ENCODE measurements at regions not wholly inside any gene's neighbourhood (a gene's known extent, or its start where the extent isn't known, plus 50 kb on each side); places are given as distances from the start of the nearest gene placed in this dataset.

DNA sequence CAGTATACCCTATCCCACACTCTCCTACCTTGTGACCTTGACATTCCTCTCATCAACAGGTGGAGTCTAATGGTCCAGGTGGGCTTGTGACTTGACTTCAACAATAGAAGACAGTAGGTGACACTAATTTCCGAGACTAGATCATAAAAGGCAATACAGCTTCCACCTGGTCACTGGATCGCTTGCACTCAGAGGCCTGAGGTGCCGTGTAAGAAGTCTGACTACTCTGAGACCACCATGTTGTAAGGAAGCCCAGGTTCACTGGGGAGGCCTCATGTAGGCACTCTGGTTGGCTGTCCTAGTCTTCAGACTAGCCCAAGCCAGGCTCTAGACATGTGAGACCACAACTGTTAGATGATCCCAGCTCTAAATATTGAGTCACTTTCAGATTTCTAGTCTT lies 370.4 kb downstream of the MID1IP1 start:
- no peaks in the 10 kb centered on the region for H3K9me3 ChIP-seq (replicated peaks; ENCODE audit: control insufficient read depth, low read depth, low read length)
- no peak for DNase-seq
- no peak overlapping the region for H3K27ac ChIP-seq (ENCODE audit: low read length)
- H3K27me3 ChIP-seq (ENCODE audit: control insufficient read depth, insufficient read depth, low read length), result peaks cover 36% of the 10 kb centered on the region
- H3K4me1 ChIP-seq (ENCODE audit: control insufficient read depth, insufficient read depth, low read length), result peaks cover 6% of the 10 kb centered on the region
- 89% methylated on average over 3 of the region's 3 CpGs for WGBS (ENCODE audit: insufficient coverage)
- H3K4me3 ChIP-seq (ENCODE audit: low read length), result no peak overlapping the region
- H3K36me3 ChIP-seq (ENCODE audit: control insufficient read depth, insufficient read depth, low read length), result no peaks in the 10 kb centered on the region

GRCh38 chrX:39174241-39174771 lies 373.0 kb downstream of the MID1IP1 start:
- Histone ChIP-seq H3K4me1 (ENCODE audit: control insufficient read depth, insufficient read depth, low read length) (peaks cover 6% of the 10 kb centered on the region), H3K36me3 (ENCODE audit: control insufficient read depth, insufficient read depth, low read length) (no peaks in the 10 kb centered on the region), H3K27me3 (ENCODE audit: control insufficient read depth, insufficient read depth, low read length) (peaks cover 32% of the 10 kb centered on the region), H3K4me3 (ENCODE audit: low read length) (no peak overlapping the region), H3K27ac (ENCODE audit: low read length) (no peak overlapping the region), H3K9me3 (replicated peaks; ENCODE audit: control insufficient read depth, low read depth, low read length) (no peaks in the 10 kb centered on the region)
- 50% methylated on average over 2 of the region's 5 CpGs for WGBS (ENCODE audit: insufficient coverage)
- DNase-seq, result peak; percentile 25

DNA sequence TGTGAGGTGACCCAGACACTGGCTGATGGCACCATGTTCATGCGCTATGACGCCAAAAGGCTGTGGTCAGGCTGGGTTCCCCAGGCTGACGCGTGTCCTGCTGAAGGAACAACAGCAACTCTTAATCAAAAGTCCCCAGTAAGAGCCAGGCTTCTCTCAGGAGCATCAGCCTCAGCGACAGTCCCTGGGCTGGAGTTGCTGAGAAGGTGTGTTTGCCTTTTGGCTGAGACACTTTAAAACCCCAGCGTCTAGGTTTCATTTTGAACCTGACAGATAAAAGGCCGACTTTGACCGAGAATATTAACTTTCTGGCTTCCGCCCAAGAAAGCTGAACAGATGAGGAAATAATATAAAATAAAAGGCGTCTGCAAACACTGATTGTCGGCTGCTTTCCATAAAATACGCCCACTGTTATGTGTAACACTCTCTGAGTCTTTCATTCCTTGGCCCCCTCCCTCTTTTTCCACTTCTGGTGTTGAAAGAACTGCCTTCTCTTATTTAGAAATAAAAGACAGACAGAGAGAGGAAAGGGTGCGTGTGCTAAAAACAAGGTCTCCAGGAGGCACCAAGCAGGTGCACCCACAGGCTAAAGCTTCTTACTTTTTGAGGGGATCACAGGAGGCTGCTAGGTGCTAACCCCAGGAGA lies 373.6 kb downstream of the MID1IP1 start:
- H3K4me3 ChIP-seq (ENCODE audit: low read length), result no peak overlapping the region
- peaks cover 6% of the 10 kb centered on the region for H3K4me1 ChIP-seq (ENCODE audit: control insufficient read depth, insufficient read depth, low read length)
- H3K36me3 ChIP-seq (ENCODE audit: control insufficient read depth, insufficient read depth, low read length), result no peaks in the 10 kb centered on the region
- H3K27ac ChIP-seq (ENCODE audit: low read length), result no peak overlapping the region
- peak; percentile 76 for DNase-seq
- H3K9me3 ChIP-seq (replicated peaks; ENCODE audit: control insufficient read depth, low read depth, low read length), result no peaks in the 10 kb centered on the region
- WGBS (ENCODE audit: insufficient coverage), result 33% methylated on average over 5 of the region's 13 CpGs
- peaks cover 32% of the 10 kb centered on the region for H3K27me3 ChIP-seq (ENCODE audit: control insufficient read depth, insufficient read depth, low read length)

- no peak for DNase-seq
- WGBS (ENCODE audit: insufficient coverage), result 76% methylated on average over 3 of the region's 6 CpGs
Observed at GRCh38 chrX:39175418-39176057, 374.3 kb downstream of the MID1IP1 start.

GRCh38 chrX:39176105-39176504 lies 374.8 kb downstream of the MID1IP1 start:
- no peaks in the 10 kb centered on the region for H3K36me3 ChIP-seq (ENCODE audit: control insufficient read depth, insufficient read depth, low read length)
- H3K4me1 ChIP-seq (ENCODE audit: control insufficient read depth, insufficient read depth, low read length), result peaks cover 6% of the 10 kb centered on the region
- no peak overlapping the region for H3K4me3 ChIP-seq (ENCODE audit: low read length)
- no peaks in the 10 kb centered on the region for H3K9me3 ChIP-seq (replicated peaks; ENCODE audit: control insufficient read depth, low read depth, low read length)
- WGBS (ENCODE audit: insufficient coverage), result 76% methylated on average over 2 of the region's 4 CpGs
- no peak overlapping the region for H3K27ac ChIP-seq (ENCODE audit: low read length)
- peaks cover 26% of the 10 kb centered on the region for H3K27me3 ChIP-seq (ENCODE audit: control insufficient read depth, insufficient read depth, low read length)
- DNase-seq, result no peak

More at GRCh38 chrX:39175418-39176057, 374.3 kb downstream of the MID1IP1 start:
- Histone ChIP-seq H3K27ac (ENCODE audit: low read length) (no peak overlapping the region), H3K36me3 (ENCODE audit: control insufficient read depth, insufficient read depth, low read length) (no peaks in the 10 kb centered on the region), H3K4me3 (ENCODE audit: low read length) (no peak overlapping the region), H3K27me3 (ENCODE audit: control insufficient read depth, insufficient read depth, low read length) (peaks cover 29% of the 10 kb centered on the region), H3K9me3 (replicated peaks; ENCODE audit: control insufficient read depth, low read depth, low read length) (no peaks in the 10 kb centered on the region), H3K4me1 (ENCODE audit: control insufficient read depth, insufficient read depth, low read length) (peaks cover 6% of the 10 kb centered on the region)

DNA sequence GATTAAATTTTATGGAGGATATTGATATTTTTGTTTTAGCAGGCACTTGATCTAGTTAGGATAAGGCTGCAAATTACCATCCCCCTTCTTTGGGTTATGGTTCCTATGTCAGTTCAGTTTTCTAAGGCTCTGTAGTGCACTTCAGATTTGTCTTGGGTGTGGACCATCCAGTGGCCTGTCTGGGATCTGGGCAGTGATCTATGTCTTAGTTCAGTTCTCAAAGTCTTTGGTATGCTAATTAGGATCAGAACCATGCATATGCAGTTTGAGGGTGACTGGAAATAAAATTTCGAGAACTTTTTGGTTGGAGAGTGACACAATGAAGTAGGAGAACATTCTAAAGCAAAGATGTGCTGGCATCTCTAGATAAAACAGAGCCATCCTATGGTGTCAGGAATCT lies 388.2 kb downstream of the MID1IP1 start:
- Histone ChIP-seq H3K9me3 (replicated peaks; ENCODE audit: control insufficient read depth, low read depth, low read length) (no peaks in the 10 kb centered on the region), H3K27ac (ENCODE audit: low read length) (no peak overlapping the region)
- no CpG with 5 or more reads among the region's 1 CpG for WGBS (ENCODE audit: insufficient coverage)

GRCh38 chrX:39194673-39195072 lies 393.4 kb downstream of the MID1IP1 start:
- DNase-seq, result no peak
- Histone ChIP-seq H3K36me3 (ENCODE audit: control insufficient read depth, insufficient read depth, low read length) (no peaks in the 10 kb centered on the region), H3K27ac (ENCODE audit: low read length) (no peak overlapping the region), H3K4me3 (ENCODE audit: low read length) (no peak overlapping the region), H3K27me3 (ENCODE audit: control insufficient read depth, insufficient read depth, low read length) (peaks cover 20% of the 10 kb centered on the region), H3K9me3 (replicated peaks; ENCODE audit: control insufficient read depth, low read depth, low read length) (no peaks in the 10 kb centered on the region), H3K4me1 (ENCODE audit: control insufficient read depth, insufficient read depth, low read length) (peaks cover 4% of the 10 kb centered on the region)
- WGBS (ENCODE audit: insufficient coverage), result no CpG with 5 or more reads among the region's 3 CpGs

More for the DNA sequence above, 388.2 kb downstream of the MID1IP1 start:
- DNase-seq, result no peak
- H3K4me3 ChIP-seq (ENCODE audit: low read length), result no peak overlapping the region
- no peaks in the 10 kb centered on the region for H3K4me1 ChIP-seq (ENCODE audit: control insufficient read depth, insufficient read depth, low read length)
- no peaks in the 10 kb centered on the region for H3K36me3 ChIP-seq (ENCODE audit: control insufficient read depth, insufficient read depth, low read length)
- peaks cover 5% of the 10 kb centered on the region for H3K27me3 ChIP-seq (ENCODE audit: control insufficient read depth, insufficient read depth, low read length)

DNA sequence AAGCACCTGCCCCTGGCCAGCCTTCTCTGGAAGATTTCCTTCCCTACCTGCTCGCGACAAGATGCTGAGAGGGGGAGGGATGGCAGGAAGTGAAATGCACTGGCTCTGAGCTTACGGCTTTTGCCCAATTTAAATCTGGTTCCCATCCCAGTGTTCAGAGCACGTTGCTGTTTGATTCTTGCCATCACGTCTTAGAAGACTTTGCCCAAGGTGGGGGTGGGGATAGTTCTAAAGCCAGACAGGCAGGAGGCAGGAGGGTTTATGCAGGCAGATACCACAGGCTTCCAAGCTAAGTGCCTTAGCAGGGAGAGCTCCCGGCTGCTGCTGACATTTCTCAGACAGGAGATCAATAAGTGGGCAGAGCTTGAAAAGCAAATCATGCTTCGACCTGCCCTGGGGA lies 393.9 kb downstream of the MID1IP1 start:
- H3K27ac ChIP-seq (ENCODE audit: low read length), result no peak overlapping the region
- H3K27me3 ChIP-seq (ENCODE audit: control insufficient read depth, insufficient read depth, low read length), result peaks cover 20% of the 10 kb centered on the region
- no peak overlapping the region for H3K4me3 ChIP-seq (ENCODE audit: low read length)
- H3K9me3 ChIP-seq (replicated peaks; ENCODE audit: control insufficient read depth, low read depth, low read length), result no peaks in the 10 kb centered on the region
- no peaks in the 10 kb centered on the region for H3K36me3 ChIP-seq (ENCODE audit: control insufficient read depth, insufficient read depth, low read length)
- WGBS (ENCODE audit: insufficient coverage), result 30% methylated on average over 4 of the region's 7 CpGs
- H3K4me1 ChIP-seq (ENCODE audit: control insufficient read depth, insufficient read depth, low read length), result peaks cover 4% of the 10 kb centered on the region
- DNase-seq, result peak; percentile 25

DNA sequence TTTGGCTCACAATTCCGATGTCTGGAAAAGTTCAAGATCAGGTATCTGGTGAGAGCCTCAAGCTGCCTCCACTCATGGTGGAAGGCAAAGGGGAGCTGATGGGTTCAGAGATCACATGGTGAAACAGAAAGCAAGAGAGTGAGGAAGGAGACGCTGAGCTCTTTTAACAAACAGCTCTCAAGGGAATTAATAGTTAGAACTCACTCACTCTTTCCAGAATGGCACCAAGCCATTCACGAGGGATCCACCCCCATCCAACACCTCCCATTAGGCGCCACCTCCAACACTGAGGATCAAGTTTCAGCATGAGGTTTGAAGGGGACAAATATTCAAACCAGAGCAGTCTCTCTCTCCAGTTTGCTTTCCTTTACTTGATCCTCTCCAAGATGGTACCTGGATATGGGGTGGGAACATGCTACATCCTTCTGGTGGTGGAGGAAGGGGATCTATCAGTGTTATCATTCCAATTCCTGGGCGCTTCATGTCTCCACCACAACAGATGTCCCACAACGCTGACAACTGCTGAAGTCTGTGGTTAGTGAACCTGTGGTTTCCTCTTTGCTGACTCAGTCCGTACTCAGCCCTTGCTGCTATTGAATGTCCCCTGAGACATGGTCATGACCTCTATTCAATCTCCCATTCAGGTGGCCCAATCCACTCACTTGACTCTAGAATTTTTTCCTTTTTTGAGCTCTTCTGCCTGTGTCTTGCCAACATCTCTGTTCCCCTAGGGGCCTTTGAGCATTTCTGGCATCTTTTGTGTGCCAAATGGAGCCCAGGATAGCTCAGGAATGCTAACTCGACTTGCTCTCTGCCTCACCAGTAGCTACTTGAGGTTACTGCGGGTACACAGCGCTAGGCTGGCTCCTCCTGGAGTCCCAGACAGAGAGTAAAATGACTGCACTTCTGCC lies 395.2 kb downstream of the MID1IP1 start:
- H3K4me3 ChIP-seq (ENCODE audit: low read length), result no peak overlapping the region

GRCh38 chrX:39199429-39199828 lies 398.2 kb downstream of the MID1IP1 start:
- Histone ChIP-seq H3K4me1 (ENCODE audit: control insufficient read depth, insufficient read depth, low read length) (peaks cover 4% of the 10 kb centered on the region), H3K4me3 (ENCODE audit: low read length) (no peak overlapping the region), H3K27ac (ENCODE audit: low read length) (no peak overlapping the region), H3K9me3 (replicated peaks; ENCODE audit: control insufficient read depth, low read depth, low read length) (no peaks in the 10 kb centered on the region), H3K27me3 (ENCODE audit: control insufficient read depth, insufficient read depth, low read length) (peaks cover 27% of the 10 kb centered on the region), H3K36me3 (ENCODE audit: control insufficient read depth, insufficient read depth, low read length) (no peaks in the 10 kb centered on the region)
- no peak for DNase-seq

More for the DNA sequence above, 395.2 kb downstream of the MID1IP1 start:
- Histone ChIP-seq H3K27me3 (ENCODE audit: control insufficient read depth, insufficient read depth, low read length) (peaks cover 22% of the 10 kb centered on the region), H3K9me3 (replicated peaks; ENCODE audit: control insufficient read depth, low read depth, low read length) (no peaks in the 10 kb centered on the region), H3K36me3 (ENCODE audit: control insufficient read depth, insufficient read depth, low read length) (no peaks in the 10 kb centered on the region), H3K27ac (ENCODE audit: low read length) (no peak overlapping the region), H3K4me1 (ENCODE audit: control insufficient read depth, insufficient read depth, low read length) (peaks cover 4% of the 10 kb centered on the region)
- 28% methylated on average over 2 of the region's 10 CpGs for WGBS (ENCODE audit: insufficient coverage)
- peak; percentile 31 for DNase-seq

Measured in muscle of leg (tissue), 3 donors.